ACC112 (cell line): ENCODE measurements at regions not wholly inside any gene's neighbourhood (a gene's known extent, or its start where the extent isn't known, plus 50 kb on each side); places are given as distances from the start of the nearest gene placed in this dataset.

Source experiments
- H2AFZ ChIP-seq: fragments of 200-600 bp; sonication (generic); one replicate; pipeline ENCODE4 v1.6.0; 2017; ENCODE audit warnings: antibody characterized with exemption, low read length; ENCODE audit not compliant: unreplicated experiment
- H3K27ac ChIP-seq: fragments of 200-600 bp; sonication (generic); 2 replicates; pipeline ENCODE4 v1.5.1; 2014; ENCODE audit warnings: low read depth, mild to moderate bottlenecking, antibody characterized with exemption, low read length, moderate library complexity
- H3K27me3 ChIP-seq: fragments of 200-600 bp; sonication (generic); 2 replicates; pipeline ENCODE4 v1.6.1; 2014; ENCODE audit warnings: mild to moderate bottlenecking, antibody characterized with exemption, low read length, moderate library complexity, mixed read lengths; ENCODE audit not compliant: insufficient read depth
- H3K36me3 ChIP-seq: fragments of 200-600 bp; sonication (generic); 2 replicates; pipeline ENCODE4 v1.6.1; 2016; ENCODE audit warnings: mild to moderate bottlenecking, antibody characterized with exemption, low read length, moderate library complexity, mixed read lengths; ENCODE audit not compliant: insufficient read depth
- H3K4me1 ChIP-seq: fragments of 200-600 bp; sonication (generic); one replicate; pipeline ENCODE4 v1.6.1; 2016; ENCODE audit warnings: low read length, mixed read lengths; ENCODE audit not compliant: insufficient read depth, unreplicated experiment, control insufficient read depth
- H3K4me3 ChIP-seq: fragments of 200-600 bp; sonication (generic); 2 replicates; pipeline ENCODE4 v1.5.1; 2014; ENCODE audit warnings: mild to moderate bottlenecking, low read depth, low read length
- H3K79me2 ChIP-seq: fragments of 200-600 bp; sonication (generic); one replicate; pipeline ENCODE4 v1.6.0; 2016; ENCODE audit warnings: low read length; ENCODE audit not compliant: control insufficient read depth, unreplicated experiment, insufficient read depth

DNA sequence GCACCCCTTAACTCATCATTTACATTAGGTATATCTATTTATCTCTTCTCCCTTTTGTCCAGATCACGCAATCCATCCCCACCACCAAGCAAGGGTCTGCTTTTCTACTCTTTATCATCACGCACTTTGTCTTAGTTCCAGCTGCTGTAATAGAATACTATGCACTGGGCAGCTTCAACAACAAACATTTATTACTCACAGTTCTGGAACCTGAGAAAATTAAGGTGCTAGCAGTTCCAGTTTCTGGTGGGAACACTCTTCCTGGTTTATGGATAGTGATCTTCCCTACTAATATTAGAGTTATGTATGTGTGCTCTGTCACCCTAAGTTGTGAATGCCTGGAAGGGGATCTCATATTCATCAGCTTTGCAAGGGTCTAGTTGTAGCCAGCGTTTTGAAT is 687.0 kb downstream of the NTRK3 start:
- Histone ChIP-seq H3K4me1 (no peaks in the 10 kb centered on the region), H3K36me3 (no peaks in the 10 kb centered on the region), H3K27me3 (no peaks in the 10 kb centered on the region), H2AFZ (peak overlapping the region; percentile 57), H3K79me2 (no peaks in the 10 kb centered on the region), H3K27ac (no peak overlapping the region), H3K4me3 (peak overlapping the region; percentile 67; the same call in 1 of the 2 replicates)

DNA sequence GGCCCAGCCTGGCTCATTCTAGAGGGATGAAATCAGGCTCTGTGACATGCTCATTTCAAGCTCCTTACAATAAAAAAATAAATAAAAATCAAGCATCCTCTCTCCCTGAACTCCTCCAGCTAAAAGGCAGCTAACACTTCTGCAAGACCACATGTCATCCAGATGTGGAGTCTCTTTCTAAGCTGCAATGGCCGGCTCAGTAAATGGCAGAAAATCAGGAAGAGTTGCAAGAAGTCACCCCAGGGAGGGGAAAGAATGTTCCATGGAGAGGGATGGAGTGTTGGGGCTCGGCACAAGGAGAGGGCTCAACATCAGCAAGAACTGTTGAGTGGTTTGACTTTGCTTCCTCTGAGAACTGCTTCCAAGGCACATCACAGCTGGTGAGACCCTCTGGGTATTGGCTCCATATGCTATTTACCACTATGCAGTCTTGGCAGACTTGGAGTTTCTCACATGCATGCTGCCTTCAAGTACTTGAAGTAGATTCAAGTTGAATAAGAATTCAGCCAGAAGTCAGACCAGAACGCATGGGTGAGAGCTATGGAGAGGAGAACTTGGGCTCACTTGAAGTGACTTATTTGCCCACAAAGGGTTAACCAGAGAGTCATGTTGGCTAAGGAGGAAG is 689.0 kb downstream of the NTRK3 start:
- no peak overlapping the region for H3K4me3 ChIP-seq
- H2AFZ ChIP-seq: no peak overlapping the region
- no peaks in the 10 kb centered on the region for H3K36me3 ChIP-seq
- no peaks in the 10 kb centered on the region for H3K4me1 ChIP-seq
- no peaks in the 10 kb centered on the region for H3K27me3 ChIP-seq
- no peaks in the 10 kb centered on the region for H3K79me2 ChIP-seq
- H3K27ac ChIP-seq: no peak overlapping the region

DNA sequence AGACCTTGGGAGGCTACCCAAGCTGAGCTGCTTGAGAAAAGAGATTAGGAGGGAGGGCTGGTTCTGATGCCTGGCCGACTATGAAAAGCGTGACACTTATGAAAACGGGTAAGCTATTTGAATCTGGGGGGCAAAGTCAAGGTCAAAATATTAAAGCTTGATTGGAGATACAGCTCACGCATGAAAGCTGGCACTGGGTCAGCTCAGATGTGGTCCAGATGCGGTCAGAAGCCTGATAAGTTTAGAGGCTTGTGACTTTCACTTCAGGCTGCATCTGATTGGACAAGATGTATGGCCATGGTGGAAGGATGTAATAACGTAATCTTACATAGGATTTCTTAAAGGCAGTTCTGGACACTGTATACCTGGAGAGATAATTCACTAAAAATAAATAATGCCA is 690.3 kb downstream of the NTRK3 start:
- Histone ChIP-seq H3K27ac (no peak overlapping the region), H2AFZ (no peak overlapping the region), H3K36me3 (no peaks in the 10 kb centered on the region), H3K27me3 (no peaks in the 10 kb centered on the region), H3K4me1 (no peaks in the 10 kb centered on the region), H3K4me3 (no peak overlapping the region), H3K79me2 (no peaks in the 10 kb centered on the region)

DNA sequence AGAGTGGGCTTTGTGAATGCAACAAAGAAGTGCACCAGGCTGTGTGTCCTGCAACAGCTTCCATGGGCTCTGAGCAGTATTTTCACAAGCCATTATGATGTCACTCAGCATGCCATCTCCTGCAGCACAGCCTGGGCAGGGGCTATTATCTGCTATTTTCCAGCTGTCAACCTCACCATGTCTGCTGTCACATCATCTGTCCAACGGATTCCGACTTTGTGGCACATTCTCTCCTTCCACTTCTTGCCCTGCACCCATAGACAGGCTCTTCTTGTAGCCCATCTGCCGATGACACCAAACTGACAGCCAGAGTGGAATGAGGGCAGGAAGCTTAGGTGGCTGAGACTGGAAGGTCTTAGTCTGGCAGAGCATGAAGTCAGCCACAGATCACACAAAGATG is 691.9 kb downstream of the NTRK3 start:
- H3K4me1 ChIP-seq: no peaks in the 10 kb centered on the region
- H3K4me3 ChIP-seq: no peak overlapping the region
- H3K27me3 ChIP-seq: no peaks in the 10 kb centered on the region
- H3K27ac ChIP-seq: no peak overlapping the region
- no peaks in the 10 kb centered on the region for H3K79me2 ChIP-seq
- no peaks in the 10 kb centered on the region for H3K36me3 ChIP-seq
- H2AFZ ChIP-seq: no peak overlapping the region

DNA sequence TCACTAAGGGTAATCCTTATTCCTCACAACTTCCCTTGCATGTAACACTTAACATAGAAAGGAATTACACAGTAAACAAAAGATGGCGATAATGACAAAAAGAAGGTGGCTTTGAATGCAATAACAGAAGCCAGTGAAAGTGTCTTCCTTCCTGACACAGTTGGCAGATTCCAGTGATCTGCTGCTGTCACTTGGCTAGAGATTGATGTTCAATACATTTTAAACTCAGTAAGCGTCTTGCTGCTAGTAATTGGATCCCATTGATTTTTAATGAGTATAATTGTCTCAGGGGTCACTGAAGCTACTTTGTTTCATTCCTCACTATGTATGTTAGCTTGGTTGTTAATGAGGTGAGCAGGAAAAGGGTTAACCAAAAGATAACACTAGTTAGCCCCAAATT is 692.7 kb downstream of the NTRK3 start:
- Histone ChIP-seq H3K4me3 (no peak overlapping the region), H3K27ac (no peak overlapping the region), H3K79me2 (no peaks in the 10 kb centered on the region), H3K27me3 (no peaks in the 10 kb centered on the region), H3K36me3 (no peaks in the 10 kb centered on the region), H3K4me1 (no peaks in the 10 kb centered on the region), H2AFZ (no peak overlapping the region)

DNA sequence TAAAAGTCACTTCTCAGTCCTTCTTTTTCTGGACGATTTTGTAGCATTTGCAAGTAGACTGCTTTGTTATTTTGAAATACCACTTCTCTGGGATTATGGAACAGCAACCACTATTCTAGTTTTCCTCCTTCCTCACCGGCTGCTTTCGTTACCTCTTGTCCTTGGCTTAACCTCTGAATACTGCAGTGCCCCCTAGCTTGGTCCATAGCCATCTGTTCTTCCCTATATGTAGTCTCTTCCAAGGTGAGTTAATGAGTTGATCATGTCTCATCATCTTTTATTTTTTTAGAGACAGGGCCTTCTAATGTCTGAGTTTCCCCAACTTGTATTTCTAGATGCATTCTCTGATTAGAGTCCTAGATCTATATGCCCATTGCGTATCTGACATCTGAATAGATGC is 694.3 kb downstream of the NTRK3 start:
- H3K27me3 ChIP-seq: no peaks in the 10 kb centered on the region
- no peak overlapping the region for H3K27ac ChIP-seq
- H3K4me1 ChIP-seq: no peaks in the 10 kb centered on the region
- H3K36me3 ChIP-seq: no peaks in the 10 kb centered on the region
- no peak overlapping the region for H2AFZ ChIP-seq
- H3K4me3 ChIP-seq: no peak overlapping the region
- H3K79me2 ChIP-seq: no peaks in the 10 kb centered on the region

DNA sequence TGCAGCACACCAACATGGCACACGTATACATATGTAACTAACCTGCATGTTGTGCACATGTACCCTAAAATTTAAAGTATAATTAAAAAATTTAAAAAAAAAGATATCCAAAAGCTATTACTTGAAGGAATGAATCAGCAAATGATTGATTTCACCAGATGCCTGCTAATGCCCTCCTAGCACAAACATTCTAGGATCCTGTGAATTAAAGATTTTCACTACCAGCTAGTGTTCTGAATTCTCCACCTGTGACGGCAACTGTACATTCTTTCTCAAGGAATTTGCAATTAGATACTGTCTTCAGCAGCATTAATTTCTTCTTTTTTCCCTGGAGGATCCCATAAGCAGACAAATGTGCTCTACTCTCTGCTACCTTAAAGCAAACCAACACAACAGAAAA is 694.9 kb downstream of the NTRK3 start:
- Histone ChIP-seq H3K4me3 (no peak overlapping the region), H3K27ac (no peak overlapping the region), H3K36me3 (no peaks in the 10 kb centered on the region), H2AFZ (no peak overlapping the region), H3K27me3 (no peaks in the 10 kb centered on the region), H3K4me1 (no peaks in the 10 kb centered on the region), H3K79me2 (no peaks in the 10 kb centered on the region)

DNA sequence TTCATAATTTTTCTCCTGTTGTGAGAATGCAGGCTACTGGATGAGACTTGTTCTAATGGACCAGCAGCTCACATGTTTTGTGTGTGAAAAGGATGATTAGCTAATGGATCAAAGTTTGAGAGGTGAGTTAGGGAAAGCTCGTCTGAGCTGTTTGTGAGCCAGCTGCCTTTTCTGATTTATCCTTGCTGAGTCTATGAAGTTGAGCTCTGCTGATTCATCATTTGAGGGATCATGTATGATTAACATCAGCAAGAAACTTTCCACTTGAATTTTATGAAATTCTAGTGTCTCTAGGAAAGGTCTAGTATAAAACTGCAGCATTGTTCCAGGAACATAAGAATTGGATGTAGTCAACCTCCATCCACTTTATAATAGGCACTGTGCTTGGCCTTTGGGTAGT is 698.7 kb downstream of the NTRK3 start:
- no peaks in the 10 kb centered on the region for H3K27me3 ChIP-seq
- no peak overlapping the region for H3K4me3 ChIP-seq
- H2AFZ ChIP-seq: no peak overlapping the region
- no peaks in the 10 kb centered on the region for H3K36me3 ChIP-seq
- H3K79me2 ChIP-seq: no peaks in the 10 kb centered on the region
- no peak overlapping the region for H3K27ac ChIP-seq
- no peaks in the 10 kb centered on the region for H3K4me1 ChIP-seq

DNA sequence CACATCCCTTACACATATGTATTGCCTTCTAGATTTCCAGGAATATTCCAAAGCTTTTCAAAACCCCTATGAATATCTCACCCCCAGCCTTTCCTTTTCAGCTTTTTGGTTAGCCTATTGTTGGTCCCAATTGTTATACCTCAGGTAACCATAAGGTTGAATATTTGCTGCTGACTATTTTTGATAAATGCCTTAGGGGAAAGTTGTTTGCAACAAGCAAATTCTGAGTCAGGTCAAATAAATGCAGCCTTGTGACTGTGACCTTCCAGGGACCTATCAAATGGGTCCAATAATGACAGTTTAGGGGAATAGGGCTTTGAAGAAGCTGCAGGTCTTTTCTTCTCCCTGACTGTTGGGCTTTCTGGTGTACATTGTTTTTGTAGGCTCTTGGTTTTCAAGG is 699.7 kb downstream of the NTRK3 start:
- no peaks in the 10 kb centered on the region for H3K79me2 ChIP-seq

DNA sequence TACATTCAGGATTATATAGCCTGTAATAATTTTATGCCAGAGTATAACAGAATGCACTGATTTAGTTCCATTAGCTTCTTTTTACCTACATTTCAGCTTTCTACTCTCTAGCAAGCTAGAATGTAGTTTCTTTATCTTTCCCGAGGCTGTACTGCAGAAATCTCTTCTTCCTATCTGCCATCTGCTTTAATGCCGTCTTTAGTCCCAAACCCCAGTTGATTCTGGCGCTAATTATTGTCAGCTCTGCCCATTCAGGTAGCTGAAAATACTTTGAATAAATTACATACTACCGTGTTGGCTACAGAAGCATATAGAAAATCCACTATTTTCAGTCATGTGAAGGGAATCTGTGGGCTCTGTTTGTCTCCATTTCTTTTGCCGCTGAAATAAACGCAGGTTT is 706.7 kb downstream of the NTRK3 start:
- Histone ChIP-seq H2AFZ (no peak overlapping the region), H3K27me3 (no peaks in the 10 kb centered on the region), H3K4me1 (no peaks in the 10 kb centered on the region), H3K4me3 (no peak overlapping the region), H3K79me2 (no peaks in the 10 kb centered on the region), H3K27ac (no peak overlapping the region), H3K36me3 (no peaks in the 10 kb centered on the region)

More for the DNA sequence above, 699.7 kb downstream of the NTRK3 start:
- H3K4me3 ChIP-seq: no peak overlapping the region
- no peaks in the 10 kb centered on the region for H3K4me1 ChIP-seq
- H3K27me3 ChIP-seq: no peaks in the 10 kb centered on the region
- no peak overlapping the region for H3K27ac ChIP-seq
- no peaks in the 10 kb centered on the region for H3K36me3 ChIP-seq
- no peak overlapping the region for H2AFZ ChIP-seq

DNA sequence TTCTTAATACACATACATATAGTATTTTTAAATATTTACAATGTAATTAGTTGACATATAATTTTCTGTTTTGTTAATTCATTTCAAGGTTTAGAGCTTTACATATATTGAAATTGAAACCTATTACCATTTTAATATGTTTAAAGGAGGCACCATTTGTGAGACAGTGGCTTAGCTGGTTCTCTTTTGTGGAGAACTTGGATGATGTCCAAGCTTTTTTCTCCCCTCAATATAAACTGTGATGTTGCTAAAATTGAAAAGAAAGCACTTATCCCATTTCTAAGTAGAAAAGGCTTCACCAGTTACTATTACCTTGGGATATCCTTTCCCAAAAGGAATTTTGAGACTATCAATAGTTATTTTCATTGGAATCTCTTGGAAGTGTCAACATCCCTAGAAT is 707.2 kb downstream of the NTRK3 start:
- Histone ChIP-seq H3K79me2 (no peaks in the 10 kb centered on the region), H2AFZ (no peak overlapping the region), H3K4me3 (no peak overlapping the region), H3K4me1 (no peaks in the 10 kb centered on the region), H3K27ac (no peak overlapping the region), H3K27me3 (no peaks in the 10 kb centered on the region), H3K36me3 (no peaks in the 10 kb centered on the region)
